HG03039 (cell line): ENCODE measurements at regions not wholly inside any gene's neighbourhood (a gene's known extent, or its start where the extent isn't known, plus 50 kb on each side); places are given as distances from the start of the nearest gene placed in this dataset.

Experiments
- ATAC-seq: cut with Tn5 transposase; IDR thresholded peaks from one replicate; pipeline ENCODE4 v1.9.1; 2021; ENCODE audit warnings: mild to moderate bottlenecking, moderate library complexity; ENCODE audit not compliant: unreplicated experiment

DNA sequence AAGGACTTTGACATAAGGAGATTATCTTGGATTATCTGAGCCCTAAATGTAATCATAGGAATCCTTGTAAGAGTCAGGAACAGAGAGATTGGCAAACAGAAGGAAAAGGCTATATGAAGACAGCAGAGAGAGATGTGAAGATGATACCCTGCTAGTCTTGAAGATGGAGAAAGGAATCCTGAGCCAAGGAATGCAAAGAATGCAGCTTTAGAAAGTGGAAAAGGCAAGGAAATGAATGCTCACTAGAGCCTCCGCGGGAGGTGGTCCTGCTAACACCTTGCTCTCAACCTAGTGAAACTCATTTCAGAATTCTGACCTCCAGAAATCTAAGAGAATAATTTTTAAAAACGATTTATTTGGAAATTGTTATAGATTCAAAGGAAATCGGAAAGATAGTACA lies 117.1 kb downstream of the TBXT start:
- ATAC-seq, result no peak

DNA sequence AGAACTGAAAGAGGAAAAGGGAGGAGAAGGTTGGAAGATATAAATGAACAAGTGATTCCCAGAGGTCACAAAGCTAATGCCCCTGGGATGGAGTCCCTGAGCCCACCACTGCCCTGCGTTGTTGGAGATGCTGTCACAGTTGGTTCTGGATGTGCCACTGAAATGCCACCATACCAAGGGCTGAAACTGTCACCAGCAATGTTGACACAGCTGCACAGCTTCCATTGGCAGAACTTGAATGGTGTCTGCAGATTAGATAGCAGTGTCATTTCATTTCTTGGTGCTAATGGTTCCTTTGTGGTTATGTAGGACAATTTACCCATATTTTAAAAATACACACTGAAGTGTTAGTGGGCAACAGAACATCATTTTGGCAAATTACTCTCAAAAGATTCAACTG lies 120.7 kb downstream of the TBXT start:
- no peak for ATAC-seq

DNA sequence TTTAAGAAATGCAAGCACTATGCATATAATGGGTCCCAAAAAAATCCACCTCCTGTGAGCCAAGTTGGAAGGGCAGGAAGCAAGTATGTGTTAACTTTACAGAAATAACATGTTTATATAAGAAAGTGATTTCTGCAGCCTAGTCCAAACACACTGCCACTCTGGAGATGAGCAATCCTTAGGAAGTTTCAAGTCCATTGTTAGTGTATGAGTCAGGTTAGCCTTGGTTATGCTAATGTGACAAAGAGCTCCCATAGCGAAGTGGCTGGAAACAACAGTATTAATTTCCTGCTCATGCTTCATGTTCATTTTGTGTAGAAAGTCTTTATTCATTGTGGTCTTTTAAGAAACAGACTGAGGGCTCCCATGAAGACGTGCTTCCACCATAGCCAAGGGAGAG lies 121.4 kb downstream of the TBXT start:
- no peak for ATAC-seq

DNA sequence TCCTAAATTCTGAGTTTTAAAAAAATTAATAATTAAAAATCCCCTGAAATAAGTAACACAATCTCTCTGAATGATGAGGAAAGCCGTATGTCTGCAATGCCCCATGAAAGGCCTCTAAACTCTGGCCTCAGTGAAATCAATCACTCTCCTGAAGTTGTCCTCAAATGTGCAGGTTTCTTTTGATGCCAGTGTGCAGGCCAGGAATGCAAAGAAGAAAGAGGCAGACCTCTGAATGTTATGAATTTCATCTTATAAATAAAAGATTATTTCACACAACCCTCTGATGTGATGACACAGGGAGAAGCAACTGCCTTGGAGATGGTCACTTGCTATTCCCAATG lies 121.8 kb downstream of the TBXT start:
- no peak for ATAC-seq

DNA sequence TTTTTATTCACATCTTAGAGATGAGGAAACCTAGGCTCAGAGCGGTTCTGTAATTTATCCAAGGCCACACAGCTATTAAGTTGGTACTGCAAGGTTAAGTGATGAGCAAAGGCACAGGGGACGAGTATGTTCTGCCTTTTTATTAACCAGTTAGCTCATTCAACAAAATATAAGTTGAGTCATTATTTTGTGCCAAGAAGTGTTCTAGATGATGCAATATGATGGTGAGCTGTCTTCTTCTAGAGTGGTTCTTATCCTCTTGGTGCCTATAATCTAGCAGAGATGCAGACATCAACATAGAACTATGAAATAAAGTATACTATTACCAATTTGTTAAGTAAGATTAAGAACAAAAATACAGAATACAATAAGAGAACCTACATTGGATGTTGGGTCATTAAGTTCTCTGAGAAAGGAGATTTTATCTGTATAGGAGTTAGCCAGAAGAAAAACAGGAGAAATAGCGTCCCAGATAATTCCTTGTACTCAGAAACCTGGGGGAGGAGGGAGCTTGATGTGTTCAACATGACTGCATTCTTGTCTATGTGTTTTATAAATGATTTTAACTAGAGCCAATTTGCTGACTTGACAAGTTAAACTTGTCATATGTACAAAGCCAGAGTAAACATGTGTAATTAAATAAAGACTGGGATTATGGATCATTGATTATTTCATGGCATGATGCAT lies 122.3 kb downstream of the TBXT start:
- ATAC-seq, result no peak

DNA sequence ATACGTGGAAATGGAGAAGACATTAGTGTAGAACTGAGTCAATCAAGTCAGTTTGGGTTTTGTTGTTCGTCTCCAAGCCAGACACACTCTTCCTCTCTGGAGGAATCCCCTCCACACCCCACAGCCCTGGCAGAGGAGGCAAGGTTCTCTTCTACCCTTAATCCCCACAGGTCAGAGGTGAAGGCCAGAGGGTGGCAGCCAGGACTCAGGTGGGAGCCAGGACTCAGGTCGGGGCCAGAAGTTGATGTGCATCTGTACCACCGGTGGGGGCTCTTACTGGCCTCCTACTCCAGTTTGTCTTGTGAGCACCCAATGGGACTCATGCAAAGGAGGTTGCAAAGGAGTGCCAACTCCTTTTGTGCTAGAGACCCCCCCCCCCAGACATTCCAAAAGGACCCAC lies 126.4 kb downstream of the TBXT start:
- no peak for ATAC-seq

DNA sequence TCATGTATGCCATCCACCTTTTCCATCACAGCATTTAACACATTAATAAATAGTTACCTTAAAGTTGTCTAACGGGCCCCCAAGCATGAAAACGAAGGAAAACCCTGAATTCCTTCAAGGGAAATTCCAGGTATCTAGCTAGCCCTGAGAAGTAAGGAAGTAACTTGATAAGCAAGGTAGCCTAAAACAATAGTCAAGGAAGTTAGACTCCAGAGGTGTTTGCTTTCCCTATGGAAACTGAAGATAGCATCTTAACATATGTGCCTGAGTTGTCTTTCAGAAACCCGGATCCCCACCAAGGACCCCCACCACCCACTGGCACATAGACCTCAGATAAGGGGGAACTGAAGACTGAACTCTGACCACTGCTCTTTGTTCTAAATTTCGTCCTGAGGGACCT lies 127.4 kb downstream of the TBXT start:
- no peak for ATAC-seq

DNA sequence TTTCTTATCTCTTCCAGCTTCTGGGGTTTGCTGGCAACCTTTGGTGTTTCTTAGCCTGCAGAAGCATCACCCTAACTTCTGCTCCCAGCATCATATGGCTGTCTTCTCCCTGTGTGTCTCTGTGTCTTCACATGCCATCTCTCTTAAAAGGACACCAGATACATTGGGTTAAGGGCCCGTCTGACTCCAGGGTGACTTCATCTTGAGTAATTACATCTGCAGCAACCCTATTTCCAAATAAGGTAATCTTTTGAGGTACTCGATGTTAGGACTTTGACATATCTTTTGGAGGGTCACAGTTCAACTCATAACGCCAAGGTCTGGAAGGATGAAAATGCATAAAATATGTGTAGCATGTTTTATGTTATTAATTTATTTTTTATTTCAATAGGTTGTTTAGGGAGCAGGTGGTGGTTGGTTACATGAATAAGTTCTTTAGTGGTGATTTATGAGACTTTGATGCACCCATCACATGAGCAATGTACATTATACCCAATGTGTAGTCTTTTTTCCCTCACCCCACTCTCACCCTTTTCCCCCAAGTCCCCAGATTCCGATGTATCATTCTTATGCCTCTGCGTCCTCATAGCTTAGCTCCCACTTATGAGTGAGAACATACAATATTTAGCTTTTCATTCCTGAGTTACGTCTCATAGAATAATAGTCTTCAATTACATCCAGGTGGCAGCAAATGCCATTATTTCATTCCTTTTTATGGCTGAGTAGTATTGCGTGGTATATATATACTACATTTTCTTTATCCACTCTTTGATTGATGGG lies 131.1 kb downstream of the TBXT start:
- no peak for ATAC-seq

DNA sequence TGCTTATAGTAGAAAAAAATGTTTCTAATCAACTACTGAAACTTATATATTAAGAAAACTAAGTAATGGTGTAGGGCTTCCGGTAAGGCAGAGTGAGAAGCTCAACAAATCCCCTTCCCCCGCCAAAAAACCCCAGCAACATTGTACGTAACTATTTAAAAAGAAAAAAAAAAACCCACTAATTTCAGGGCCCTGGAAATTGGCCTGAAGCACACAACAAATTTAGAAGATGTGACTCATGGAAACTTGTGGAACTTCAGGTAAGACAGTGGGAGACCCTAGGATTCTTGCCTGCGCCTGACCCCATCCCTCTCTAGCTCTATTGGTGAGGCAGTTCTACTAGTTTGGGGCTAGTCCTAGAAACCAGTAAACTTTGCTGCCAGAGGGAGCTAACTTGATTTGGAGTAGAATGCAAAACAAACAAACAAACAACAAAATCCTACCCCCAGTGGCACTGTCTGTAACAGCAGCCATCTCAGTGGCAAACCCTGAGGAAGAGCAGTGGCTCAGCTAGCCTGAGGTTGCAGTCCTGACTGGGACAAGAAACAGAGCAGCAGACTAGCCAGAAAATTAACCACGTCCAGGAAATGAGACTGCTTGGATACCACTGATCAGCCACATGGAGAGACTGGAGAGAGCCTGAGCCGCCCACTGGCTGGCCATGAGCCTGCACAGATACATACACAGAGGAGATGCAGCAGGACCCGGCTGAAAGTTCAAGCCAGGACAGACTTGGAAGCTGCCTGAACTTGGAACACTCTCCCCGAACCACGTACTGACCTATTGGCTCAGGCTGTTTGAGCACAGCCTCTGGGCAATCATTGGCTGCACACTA lies 135.1 kb downstream of the TBXT start:
- no peak for ATAC-seq

DNA sequence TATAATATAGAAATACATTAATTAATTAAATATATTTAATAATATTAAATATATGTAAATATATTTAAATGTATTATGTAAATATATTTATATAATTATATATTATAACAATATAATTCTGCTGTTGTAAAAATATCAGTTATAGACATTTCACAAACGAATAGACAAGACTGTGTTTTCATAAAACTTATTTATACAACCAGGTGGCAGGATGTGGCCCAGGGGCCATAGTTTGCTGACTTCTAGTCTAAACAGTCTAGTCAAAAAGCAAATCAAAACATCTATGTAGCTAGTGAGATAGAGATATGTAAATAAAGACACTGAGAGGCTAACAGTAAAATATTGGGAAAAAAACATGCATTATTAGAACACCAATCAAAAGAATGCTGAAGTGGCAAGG lies 136.4 kb downstream of the TBXT start:
- no peak for ATAC-seq

DNA sequence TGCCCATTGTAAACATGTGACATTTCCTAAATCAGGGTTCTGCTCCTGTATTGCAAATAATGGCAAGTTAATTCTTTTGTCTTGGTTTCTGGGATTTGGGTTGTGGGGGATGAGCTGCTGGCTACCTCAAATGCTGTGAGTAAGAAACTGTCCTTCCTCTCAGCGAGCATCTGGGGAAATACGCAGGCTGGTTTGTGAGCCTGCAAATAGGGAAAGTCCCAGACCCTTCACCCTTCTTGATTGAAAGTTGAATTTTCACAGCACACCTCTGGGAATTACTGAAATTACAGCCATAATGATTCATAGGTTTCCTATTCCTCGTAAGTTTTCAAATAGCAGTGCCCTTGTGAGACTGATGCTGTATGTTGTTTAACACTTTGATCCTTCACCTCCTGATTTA lies 138.1 kb downstream of the TBXT start:
- peak; percentile 60 for ATAC-seq

DNA sequence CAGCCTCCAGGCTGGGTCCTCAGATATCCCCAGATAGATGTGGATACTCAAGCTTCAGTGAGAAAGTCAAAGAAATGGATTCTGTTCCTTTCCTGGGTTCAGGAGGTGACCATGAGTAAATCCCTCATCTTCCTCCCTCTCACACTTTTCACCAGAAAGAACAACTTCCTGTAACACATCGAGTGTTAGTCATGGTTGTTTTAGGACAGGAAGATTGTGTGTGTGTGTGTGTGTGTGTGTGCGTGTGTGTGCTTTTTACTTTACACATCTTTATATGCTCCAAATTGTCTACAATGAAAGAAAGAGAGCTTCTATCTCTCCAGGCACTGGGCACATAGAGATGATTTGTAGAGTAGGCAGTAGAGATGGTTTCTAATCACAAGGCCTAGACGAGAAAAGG lies 139.9 kb downstream of the TBXT start:
- ATAC-seq, result no peak

DNA sequence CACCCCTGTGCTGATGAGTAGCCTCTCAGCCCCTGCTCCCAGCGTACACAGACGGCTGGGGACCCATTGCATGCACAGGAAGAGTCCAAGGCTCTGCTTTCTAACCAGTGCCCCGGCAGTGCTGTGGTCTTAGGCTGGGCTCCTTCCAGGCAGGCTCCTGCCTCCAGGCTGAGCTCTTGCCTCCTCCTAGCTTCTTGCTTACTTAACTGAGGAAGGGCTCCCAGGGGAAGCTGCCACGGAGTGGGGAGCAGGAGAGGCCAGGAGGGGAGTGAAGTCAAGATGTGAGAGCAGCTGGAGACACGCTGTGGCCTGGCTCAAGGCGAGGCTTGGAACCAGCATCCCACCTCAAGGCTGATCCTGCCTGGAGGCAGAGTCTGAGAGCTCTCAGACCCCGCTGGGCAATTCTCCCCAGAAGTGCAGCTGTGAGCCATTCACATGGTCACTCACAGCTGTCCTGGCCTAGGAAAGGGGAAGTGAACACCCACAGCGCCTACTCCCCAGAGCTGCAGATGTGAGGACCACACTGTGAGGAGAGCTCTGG lies 141.0 kb downstream of the TBXT start:
- ATAC-seq, result no peak

DNA sequence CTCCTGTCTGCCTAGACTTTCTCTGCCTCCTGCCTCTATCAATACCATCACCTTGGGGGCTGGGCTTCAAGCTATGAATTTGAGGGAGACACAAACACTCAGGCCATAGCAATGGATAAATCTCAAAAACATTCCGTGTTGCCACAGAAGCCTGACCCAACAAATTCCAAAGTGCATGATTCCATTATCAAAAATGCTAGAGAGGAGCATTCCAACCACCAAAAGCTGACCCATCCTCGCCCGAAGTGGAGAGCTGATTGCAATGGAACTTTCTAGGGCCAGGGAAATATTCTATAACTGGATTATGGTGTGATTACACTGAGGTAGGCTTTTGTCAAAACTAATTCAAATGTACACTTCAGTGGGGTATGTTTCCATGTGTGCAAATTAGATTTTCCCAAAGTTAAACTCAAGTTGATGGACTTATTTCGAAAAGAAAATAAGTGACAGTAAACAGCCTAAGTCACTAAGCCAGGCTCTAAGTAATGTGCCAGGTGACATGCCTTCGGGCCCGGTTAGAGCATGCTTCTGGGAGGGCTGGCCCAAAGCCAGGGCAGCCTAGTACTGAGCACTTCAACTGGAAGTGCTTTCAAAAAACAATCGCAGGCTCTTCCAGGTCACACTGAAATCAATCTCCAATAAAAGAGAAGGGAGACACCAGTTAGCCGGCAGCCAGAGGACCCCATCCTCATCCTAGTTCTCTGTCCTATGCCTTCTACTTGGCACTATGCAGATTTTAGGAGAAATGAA lies 142.3 kb downstream of the TBXT start:
- no peak for ATAC-seq

DNA sequence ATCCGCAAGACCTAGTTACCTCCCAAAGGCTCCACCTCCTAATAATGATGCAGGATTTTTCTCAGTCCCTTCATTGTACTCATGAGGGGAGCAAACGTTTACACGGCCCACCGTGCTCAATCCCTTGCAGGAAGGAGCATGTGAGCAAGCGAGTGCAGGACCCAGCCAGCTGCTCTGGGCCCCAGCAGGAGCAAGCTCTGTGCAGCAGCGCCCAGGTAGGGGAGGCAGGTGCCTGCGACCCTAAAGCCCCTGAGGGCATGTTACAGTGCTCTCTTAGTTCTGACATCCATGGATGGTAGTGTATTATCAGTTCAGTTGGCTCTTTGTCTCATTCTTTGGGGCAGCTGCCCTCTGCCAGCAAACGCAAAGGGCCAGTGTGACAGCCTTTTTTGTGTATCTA lies 143.4 kb downstream of the TBXT start:
- no peak for ATAC-seq

DNA sequence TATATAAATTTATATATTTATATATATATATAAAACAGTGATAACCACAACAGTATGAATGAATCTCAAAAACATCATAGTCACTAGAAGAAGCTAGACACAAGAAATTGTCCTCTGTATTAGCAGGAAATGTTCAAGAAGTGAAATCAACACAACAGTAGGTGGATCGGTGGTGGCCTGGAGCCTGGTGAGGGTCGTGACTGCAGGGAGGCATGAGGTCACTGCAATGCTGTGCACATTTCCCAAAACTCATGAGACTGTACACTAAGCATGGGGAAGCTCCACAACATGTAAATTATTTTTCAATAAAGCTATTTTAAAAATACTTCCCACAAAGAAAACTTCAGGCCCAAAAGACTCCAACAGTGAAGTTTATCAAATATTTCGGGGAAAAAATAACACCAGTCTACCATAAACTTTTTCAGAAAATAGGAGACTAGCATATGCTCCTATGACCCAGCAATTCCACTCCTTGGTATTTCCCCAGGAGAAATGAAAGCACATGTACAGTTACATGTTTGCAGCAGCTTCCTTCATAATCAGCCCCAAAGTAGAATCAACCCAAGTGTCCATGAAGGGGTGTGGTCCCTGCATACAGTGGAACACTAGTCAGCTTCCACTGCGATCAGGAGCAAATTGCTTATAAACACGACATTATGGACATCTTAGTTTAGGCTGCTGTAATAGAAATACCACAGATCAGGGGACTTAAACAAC lies 144.2 kb downstream of the TBXT start:
- ATAC-seq, result no peak

DNA sequence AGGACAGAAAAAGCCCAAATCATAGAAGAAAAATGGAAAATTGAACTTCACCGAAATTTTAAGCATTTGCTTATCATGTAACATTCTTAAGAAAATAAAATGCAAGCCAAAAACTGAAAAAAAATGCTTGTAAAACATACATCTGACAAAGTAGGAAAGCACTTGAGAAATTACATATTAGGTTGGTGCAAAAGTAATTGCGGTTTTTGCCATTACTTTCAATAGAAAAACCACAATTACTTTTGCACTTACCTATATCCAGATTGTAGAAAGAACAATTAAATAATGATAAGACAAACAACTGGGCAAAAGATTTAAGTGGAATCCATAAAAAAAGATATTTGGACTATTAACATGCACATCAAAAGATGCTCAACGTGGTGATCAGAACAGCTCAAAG lies 146.2 kb downstream of the TBXT start:
- ATAC-seq, result no peak

DNA sequence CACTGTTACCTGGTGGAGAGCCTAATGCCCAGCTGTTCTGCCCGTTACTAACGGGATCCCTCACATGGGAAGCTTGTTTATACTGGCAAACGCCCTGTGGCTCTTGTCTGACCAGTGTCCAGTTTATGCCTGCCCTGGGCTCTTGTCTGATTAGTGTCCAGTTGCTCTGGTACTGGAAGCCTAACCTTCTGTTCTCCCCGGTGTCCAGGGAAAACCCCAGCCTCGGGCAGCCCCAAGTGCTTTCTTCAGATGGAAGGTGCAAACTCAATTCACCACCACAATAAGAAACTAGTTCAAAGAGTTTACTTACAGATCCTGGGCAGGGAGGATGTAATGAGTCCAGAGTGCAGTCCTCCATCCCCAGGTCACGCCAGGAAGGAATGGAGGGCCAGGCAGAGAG lies 148.4 kb downstream of the TBXT start:
- no peak for ATAC-seq

DNA sequence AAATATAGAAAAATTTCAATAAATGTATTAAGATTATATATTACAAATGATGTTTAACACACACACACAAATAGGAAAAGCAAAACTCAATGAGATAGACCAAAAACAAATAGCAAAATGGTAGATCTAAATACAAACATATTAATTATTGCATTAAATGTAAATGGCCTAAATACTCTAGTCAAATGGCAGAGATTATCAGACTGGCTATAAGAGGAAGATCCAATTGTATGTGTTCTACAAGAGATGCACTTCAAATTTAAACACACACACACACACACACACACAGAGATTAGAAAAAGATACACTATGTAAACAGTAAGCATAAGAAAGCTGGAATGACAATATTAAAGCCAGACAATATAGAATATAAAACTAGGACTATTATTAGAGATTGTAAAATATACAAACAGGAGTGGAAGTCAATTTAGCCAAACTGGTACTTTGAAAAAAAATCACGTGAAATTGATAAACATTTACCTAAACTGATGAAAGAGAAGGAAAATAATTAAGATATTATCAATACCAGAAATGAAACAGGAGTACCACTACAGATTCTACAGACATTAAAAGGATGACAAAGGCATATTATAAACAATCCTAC lies 150.5 kb downstream of the TBXT start:
- no peak for ATAC-seq

DNA sequence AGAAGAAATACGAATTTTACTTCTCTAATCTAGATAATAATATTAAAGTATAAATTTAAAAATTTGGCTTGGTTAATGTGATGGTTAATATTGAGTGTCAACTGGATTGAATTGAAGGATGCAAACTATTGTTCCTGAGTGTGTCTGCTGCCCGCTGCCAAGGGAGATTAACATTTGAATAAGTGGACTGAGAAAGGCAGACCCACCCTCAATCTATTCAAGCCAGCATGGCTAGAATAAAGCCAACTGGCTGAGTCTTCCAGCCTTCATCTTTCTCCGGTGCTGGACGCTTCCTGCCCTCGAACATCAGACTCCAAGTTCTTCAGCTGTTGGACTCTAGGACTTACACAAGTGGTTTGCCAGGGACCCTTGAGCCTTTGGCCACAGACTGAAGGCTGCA lies 152.7 kb downstream of the TBXT start:
- ATAC-seq, result no peak
